ENCODE measurements at regions not wholly inside any gene's neighbourhood (a gene's known extent, or its start where the extent isn't known, plus 50 kb on each side); places are given as distances from the start of the nearest gene placed in this dataset.
"Not testable (repeated sequence)": the region's sequence is repeated elsewhere in the genome, so short reads cannot be mapped to it uniquely, and the experiment has no call there.

DNA sequence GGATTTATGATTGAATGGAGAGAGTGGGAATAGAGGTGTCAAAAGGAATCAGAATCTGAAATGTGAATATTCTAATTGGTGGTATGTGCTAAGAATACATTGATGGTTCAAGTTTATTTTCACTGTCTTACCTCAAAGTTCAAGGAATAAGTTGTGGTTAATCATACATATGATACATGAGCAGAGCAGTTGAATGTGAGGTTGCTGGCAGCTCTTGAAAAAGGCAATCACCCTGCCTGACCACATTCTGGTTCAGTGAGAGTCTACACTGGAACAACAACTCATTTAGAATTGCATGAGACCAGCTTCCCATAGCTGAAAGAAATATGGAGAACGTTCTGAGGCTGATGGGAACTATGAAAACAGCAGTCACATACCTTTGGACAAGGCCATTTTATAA is 68.3 kb upstream of the ARHGAP29 start:
- Mint-ChIP-seq H3K4me1 (ENCODE audit: low read depth) (no peaks in the 10 kb centered on the region), H3K9me3 (no peaks in the 10 kb centered on the region), H3K36me3 (ENCODE audit: insufficient read depth in 2 of 2) (no peaks in the 10 kb centered on the region), H3K27me3 (ENCODE audit: low read depth) (peaks cover 16% of the 10 kb centered on the region), H3K4me3 (no peak overlapping the region), H3K27ac (no peak overlapping the region)
- DNase-seq (no peak), ATAC-seq (replicated peaks in 1 of 2) (no peak)

DNA sequence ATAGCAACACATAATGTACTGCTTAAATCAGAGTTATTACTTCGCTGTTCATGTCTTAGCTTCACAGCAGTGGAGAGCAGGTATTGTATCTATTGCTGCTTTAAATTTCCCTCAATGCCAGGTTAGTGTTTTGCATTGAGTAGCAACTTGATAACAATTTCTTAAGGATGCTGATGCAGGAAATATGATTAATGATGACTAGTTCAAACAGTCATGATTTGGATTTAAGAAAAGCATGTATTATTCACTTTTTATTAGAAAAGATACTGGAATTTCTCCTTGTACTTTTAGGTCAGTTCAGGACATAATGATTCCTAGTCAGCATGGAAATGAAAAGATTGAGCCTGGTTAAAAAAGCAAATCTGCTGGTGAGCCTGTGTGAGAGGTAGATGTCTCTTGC is 67.2 kb upstream of the ARHGAP29 start:
- H3K4me3 Mint-ChIP-seq, result no peak overlapping the region
- H3K36me3 Mint-ChIP-seq (ENCODE audit: insufficient read depth in 2 of 2), result no peaks in the 10 kb centered on the region
- no peaks in the 10 kb centered on the region for H3K4me1 Mint-ChIP-seq (ENCODE audit: low read depth)
- no peak overlapping the region for H3K27ac Mint-ChIP-seq
- no peaks in the 10 kb centered on the region for H3K9me3 Mint-ChIP-seq
- DNase-seq, result no peak
- ATAC-seq (replicated peaks in 1 of 2), result no peak
- H3K27me3 Mint-ChIP-seq (ENCODE audit: low read depth), result peaks cover 16% of the 10 kb centered on the region

DNA sequence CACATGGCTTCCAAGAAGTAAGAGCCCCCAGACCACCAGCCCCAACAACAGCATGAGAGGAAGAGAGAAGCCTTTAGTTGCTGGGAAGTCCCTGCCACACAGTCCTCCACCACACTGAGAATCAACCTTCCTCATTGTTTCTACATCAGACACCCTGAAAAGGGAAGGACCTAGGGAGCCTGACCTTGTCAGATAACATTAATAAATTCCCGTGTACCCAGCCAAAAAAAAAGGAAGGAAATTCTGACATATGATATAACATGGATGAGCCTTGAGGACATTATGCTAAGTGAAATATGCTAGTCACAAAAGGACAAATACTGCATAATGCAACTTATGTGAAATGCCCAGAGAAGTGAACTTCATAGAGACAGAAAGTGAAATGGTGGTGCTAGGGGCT is 65.6 kb upstream of the ARHGAP29 start:
- H3K27me3 Mint-ChIP-seq (ENCODE audit: low read depth), result peaks cover 16% of the 10 kb centered on the region
- no peaks in the 10 kb centered on the region for H3K4me1 Mint-ChIP-seq (ENCODE audit: low read depth)
- no peak overlapping the region for H3K27ac Mint-ChIP-seq
- no peak for ATAC-seq (replicated peaks in 1 of 2)
- H3K4me3 Mint-ChIP-seq, result no peak overlapping the region
- no peak for DNase-seq
- H3K36me3 Mint-ChIP-seq (ENCODE audit: insufficient read depth in 2 of 2), result no peaks in the 10 kb centered on the region
- no peaks in the 10 kb centered on the region for H3K9me3 Mint-ChIP-seq

DNA sequence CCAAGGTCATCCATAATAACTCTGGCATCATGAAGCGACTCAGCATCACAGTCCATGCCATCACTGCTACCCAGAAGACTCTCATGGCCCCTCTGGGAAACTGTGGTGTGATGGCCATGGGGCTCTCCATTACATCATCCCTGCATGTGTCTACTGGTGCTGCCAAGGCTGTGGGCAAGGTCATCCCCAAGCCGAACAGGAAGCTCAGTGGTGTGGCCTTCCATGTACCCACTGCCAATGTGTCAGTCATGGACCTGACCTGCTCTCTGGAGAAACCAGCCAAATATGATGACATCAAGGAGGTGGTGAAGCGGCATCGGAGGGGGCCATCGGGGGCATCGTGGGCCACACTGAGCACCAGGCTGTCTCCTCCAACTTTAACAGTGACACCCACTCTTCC is 65.1 kb upstream of the ARHGAP29 start:
- no peak overlapping the region for H3K4me3 Mint-ChIP-seq

DNA sequence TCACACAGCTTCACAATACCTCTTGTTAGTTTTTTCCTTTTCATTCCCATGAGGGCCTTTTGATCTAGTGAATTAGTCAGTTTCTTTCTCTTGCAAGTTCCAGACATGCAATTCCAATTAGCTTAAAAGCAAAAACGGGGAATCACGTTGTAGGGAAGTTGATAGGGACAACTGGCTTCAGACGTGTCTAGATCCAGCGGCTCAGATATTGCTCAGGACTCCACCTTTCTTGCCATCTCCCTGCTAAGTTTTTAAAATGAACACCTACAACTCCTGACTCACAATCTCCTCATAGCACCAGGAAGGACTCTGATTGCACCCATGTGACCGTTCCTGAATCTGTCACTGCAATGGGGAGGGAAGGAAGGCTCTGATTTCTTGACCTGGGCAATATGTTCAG is 63.8 kb upstream of the ARHGAP29 start:
- peaks cover 16% of the 10 kb centered on the region for H3K27me3 Mint-ChIP-seq (ENCODE audit: low read depth)
- no peak for DNase-seq
- no peaks in the 10 kb centered on the region for H3K36me3 Mint-ChIP-seq (ENCODE audit: insufficient read depth in 2 of 2)
- no peak for ATAC-seq (replicated peaks in 1 of 2)
- H3K4me1 Mint-ChIP-seq (ENCODE audit: low read depth), result no peaks in the 10 kb centered on the region
- H3K4me3 Mint-ChIP-seq, result no peak overlapping the region
- no peak overlapping the region for H3K27ac Mint-ChIP-seq
- no peaks in the 10 kb centered on the region for H3K9me3 Mint-ChIP-seq

More for the DNA sequence above, 65.1 kb upstream of the ARHGAP29 start:
- DNase-seq (no peak), ATAC-seq (replicated peaks in 1 of 2) (no peak)
- Mint-ChIP-seq H3K27me3 (ENCODE audit: low read depth) (peaks cover 16% of the 10 kb centered on the region), H3K27ac (no peak overlapping the region), H3K36me3 (ENCODE audit: insufficient read depth in 2 of 2) (no peaks in the 10 kb centered on the region), H3K4me1 (ENCODE audit: low read depth) (no peaks in the 10 kb centered on the region), H3K9me3 (no peaks in the 10 kb centered on the region)

DNA sequence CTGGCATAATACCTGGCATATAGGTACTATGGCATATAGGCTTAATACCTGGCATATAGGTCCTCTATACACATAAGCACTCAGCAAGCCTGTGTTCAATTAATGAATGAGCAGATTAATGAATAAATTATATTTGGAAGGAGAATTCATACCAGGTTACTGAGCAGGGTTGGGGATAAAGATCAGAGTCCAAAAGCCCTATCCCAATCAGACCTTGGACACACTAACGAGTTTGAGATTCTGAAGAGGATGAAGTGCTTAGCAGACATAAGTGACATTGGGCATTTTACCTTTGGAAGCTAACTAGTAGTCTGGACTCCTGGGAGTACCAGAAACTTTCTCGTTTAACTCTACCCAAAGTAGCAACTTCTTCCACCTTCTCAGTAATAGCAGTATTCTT is 63.3 kb upstream of the ARHGAP29 start:
- DNase-seq (no peak), ATAC-seq (replicated peaks in 1 of 2) (no peak)
- no peaks in the 10 kb centered on the region for H3K36me3 Mint-ChIP-seq (ENCODE audit: insufficient read depth in 2 of 2)
- no peaks in the 10 kb centered on the region for H3K4me1 Mint-ChIP-seq (ENCODE audit: low read depth)
- no peaks in the 10 kb centered on the region for H3K9me3 Mint-ChIP-seq
- H3K27ac Mint-ChIP-seq, result no peak overlapping the region
- H3K27me3 Mint-ChIP-seq (ENCODE audit: low read depth), result peaks cover 16% of the 10 kb centered on the region
- no peak overlapping the region for H3K4me3 Mint-ChIP-seq

DNA sequence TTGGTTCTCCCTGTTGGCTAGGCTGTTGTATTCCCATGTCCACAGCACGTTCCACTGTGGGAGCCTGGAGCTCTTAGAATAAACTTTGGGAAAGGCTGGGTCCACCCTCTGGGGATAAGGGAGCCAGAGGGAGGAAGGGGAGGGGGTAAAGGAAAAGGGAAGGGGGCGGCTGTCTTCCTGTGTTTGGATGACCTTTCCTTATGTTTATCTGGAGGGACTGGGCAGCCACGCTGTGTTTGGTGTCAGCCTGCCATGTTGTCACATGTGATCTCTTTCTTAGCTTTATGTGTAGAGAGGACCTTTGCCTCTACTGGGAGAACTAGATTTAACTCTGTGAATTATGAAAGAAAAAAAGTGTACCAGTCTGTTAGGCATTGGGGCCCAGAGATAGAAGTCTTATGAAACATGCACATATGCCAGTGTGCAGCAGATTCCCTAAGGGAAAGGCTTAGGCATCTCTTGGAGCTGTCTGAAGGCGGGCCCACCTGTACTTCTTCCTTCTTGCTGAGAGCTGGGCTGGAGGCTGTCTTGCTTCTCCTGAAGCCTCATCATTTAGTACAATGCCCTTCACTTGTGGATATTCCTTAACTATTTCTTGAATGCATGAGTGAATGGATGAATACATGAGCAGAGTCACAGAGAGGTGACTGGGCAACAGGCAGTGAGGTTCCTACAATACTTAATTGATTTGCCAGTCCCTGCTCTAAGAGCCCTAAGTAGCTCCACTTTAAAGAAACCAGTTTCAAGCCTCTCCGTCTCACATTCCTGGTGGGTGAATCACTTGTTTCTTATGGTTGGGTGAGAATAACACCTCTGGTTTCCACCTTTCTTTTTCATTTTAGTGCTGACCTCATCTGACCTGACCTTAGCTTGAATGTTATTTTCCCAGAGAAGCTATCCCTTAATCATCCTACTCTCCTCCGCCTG is 62.5 kb upstream of the ARHGAP29 start:
- H3K4me3 Mint-ChIP-seq, result no peak overlapping the region
- H3K9me3 Mint-ChIP-seq, result no peaks in the 10 kb centered on the region
- peaks cover 16% of the 10 kb centered on the region for H3K27me3 Mint-ChIP-seq (ENCODE audit: low read depth)
- no peak for DNase-seq
- ATAC-seq (replicated peaks in 1 of 2), result no peak
- H3K4me1 Mint-ChIP-seq (ENCODE audit: low read depth), result no peaks in the 10 kb centered on the region
- no peaks in the 10 kb centered on the region for H3K36me3 Mint-ChIP-seq (ENCODE audit: insufficient read depth in 2 of 2)
- no peak overlapping the region for H3K27ac Mint-ChIP-seq

DNA sequence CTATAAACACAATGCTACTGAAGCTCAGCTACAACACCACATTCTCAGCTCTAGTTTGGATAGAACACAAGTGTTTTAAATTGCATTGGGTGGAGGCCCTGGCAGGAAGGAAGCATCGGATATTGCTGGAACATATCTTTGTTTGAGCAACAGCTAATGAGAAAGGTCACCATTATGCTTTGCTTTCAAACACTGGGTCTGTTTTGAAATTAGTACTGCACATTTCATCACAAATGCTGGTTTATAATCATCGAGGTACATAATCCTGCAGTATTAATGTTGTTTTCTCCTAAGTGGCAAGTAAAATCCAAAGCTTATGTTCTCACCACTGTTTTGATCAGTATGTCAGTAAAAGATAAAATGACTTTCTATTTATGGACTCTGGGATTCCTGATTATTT is 61.5 kb upstream of the ARHGAP29 start:
- DNase-seq, result no peak
- no peaks in the 10 kb centered on the region for H3K9me3 Mint-ChIP-seq
- no peaks in the 10 kb centered on the region for H3K36me3 Mint-ChIP-seq (ENCODE audit: insufficient read depth in 2 of 2)
- ATAC-seq (replicated peaks in 1 of 2), result no peak
- peaks cover 10% of the 10 kb centered on the region for H3K27me3 Mint-ChIP-seq (ENCODE audit: low read depth)
- H3K27ac Mint-ChIP-seq, result no peak overlapping the region
- H3K4me1 Mint-ChIP-seq (ENCODE audit: low read depth), result no peaks in the 10 kb centered on the region
- H3K4me3 Mint-ChIP-seq, result no peak overlapping the region

DNA sequence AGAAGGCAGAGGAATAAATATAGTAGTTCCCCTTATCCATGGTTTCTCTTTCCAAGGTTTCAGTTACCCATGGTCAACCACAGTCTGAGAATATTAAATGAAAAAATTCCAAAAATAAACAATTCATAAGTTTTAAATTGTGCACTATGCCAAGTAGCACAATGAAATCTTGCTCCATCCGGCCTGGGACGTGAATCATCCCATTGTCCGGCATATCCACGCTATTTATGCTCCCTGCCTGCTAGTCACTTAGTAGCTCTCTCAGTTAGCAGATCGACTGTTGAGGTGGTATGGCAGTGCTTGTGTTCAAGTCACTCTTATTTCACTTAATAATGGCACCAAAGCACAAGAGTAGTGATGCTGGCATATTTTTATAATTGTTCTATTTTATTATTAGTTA is 58.6 kb upstream of the ARHGAP29 start:
- peaks cover 16% of the 10 kb centered on the region for H3K27me3 Mint-ChIP-seq (ENCODE audit: low read depth)
- DNase-seq, result no peak
- ATAC-seq (replicated peaks in 1 of 2), result no peak
- H3K4me3 Mint-ChIP-seq, result no peak overlapping the region
- H3K27ac Mint-ChIP-seq, result no peak overlapping the region
- H3K9me3 Mint-ChIP-seq, result no peaks in the 10 kb centered on the region
- H3K4me1 Mint-ChIP-seq (ENCODE audit: low read depth), result no peaks in the 10 kb centered on the region
- no peaks in the 10 kb centered on the region for H3K36me3 Mint-ChIP-seq (ENCODE audit: insufficient read depth in 2 of 2)

DNA sequence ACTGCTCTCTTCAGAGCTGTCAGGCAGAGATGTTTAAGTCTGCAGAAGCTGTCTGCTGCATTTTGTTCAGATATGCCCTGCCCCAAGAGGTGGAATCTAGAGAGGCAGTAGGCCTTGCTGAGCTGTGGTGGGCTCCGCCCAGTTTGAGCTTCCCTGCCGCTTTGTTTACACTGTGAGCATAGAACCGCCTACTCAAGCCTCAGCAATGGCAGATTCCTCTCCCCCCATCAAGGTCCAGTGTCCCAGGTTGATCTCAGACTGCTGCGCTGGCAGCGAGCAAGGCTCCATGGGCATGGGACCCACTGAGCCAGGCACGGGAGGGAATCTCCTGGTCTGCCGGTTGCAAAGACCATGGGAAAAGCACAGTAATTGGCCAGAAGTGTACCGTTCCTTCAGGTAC is 55.6 kb upstream of the ARHGAP29 start:
- not testable (repeated sequence) for H3K4me1 Mint-ChIP-seq (ENCODE audit: low read depth); H3K4me3 Mint-ChIP-seq; DNase-seq; H3K9me3 Mint-ChIP-seq; ATAC-seq (replicated peaks in 1 of 2); H3K36me3 Mint-ChIP-seq (ENCODE audit: insufficient read depth in 2 of 2); H3K27ac Mint-ChIP-seq
- H3K27me3 Mint-ChIP-seq (ENCODE audit: low read depth), result peaks cover 40% of the 10 kb centered on the region

DNA sequence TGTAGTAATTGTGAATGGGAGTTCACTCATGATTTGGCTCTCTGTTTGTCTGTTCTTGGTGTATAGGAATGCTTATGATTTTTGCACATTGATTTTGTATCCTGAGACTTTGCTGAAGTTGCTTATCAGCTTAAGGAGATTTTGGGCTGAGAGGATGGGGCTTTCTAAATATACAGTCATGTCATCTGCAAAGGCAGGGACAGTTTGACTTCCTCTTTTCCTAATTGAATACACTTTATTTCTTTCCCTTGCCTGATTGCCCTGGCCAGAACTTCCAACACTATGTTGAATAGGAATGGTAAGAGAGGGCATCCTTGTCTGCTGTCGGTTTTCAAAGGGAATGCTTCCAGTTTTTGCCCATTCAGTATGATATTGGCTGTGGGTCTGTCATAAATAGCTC is 51.9 kb upstream of the ARHGAP29 start:
- not testable (repeated sequence) for ATAC-seq (replicated peaks in 1 of 2); H3K4me3 Mint-ChIP-seq; H3K9me3 Mint-ChIP-seq; H3K36me3 Mint-ChIP-seq (ENCODE audit: insufficient read depth in 2 of 2); H3K4me1 Mint-ChIP-seq (ENCODE audit: low read depth); DNase-seq; H3K27ac Mint-ChIP-seq
- H3K27me3 Mint-ChIP-seq (ENCODE audit: low read depth), result peaks cover 49% of the 10 kb centered on the region
